Nephron progenitor cell (in vitro differentiated cells): ENCODE measurements at regions not wholly inside any gene's neighbourhood (a gene's known extent, or its start where the extent isn't known, plus 50 kb on each side); places are given as distances from the start of the nearest gene placed in this dataset.
A peak's percentile ranks its signal among the peaks of the same experiment; 100 is the strongest.

Experiments used
- DNase-seq: peaks from one replicate; pipeline ENCODE4 v3.0.0; 2021
- H3K27ac Mint-ChIP-seq: 2 replicates; pipeline ENCODE4 v1.8.0; 2021; ENCODE audit warnings: mild to moderate bottlenecking, moderate library complexity, mixed read lengths
- H3K27me3 Mint-ChIP-seq: 2 replicates; pipeline ENCODE4 v1.8.0; 2021; ENCODE audit warnings: mild to moderate bottlenecking, low read depth, mixed read lengths; ENCODE audit not compliant: poor library complexity
- H3K36me3 Mint-ChIP-seq: 2 replicates; pipeline ENCODE4 v1.8.0; 2021; ENCODE audit warnings: low read depth, mixed read lengths
- H3K4me1 Mint-ChIP-seq: 2 replicates; pipeline ENCODE4 v1.8.0; 2021; ENCODE audit warnings: mixed read lengths
- H3K4me3 Mint-ChIP-seq: 2 replicates; pipeline ENCODE4 v1.8.0; 2021; ENCODE audit warnings: mild to moderate bottlenecking, moderate library complexity, mixed read lengths
- H3K9me3 Mint-ChIP-seq: 2 replicates; pipeline ENCODE4 v1.8.0; 2021; ENCODE audit warnings: mild to moderate bottlenecking, moderate library complexity, mixed read lengths
- CTCF ChIP-seq: fragments of 200-600 bp; sonication (generic); IDR thresholded peaks from 2 replicates; pipeline ENCODE4 v1.5.0; 2021; ENCODE audit warnings: antibody characterized with exemption

- H3K4me1 Mint-ChIP-seq, result peaks cover 25% of the 10 kb centered on the region
- H3K27me3 Mint-ChIP-seq, result peaks cover 3% of the 10 kb centered on the region
- H3K36me3 Mint-ChIP-seq, result no peaks in the 10 kb centered on the region
- no peak for TF ChIP-seq CTCF
- no peak overlapping the region for H3K4me3 Mint-ChIP-seq
- H3K9me3 Mint-ChIP-seq, result no peaks in the 10 kb centered on the region
- no peak for DNase-seq
- H3K27ac Mint-ChIP-seq, result no peak overlapping the region
Observed at GRCh38 chr9:105968811-105969466, 274.6 kb downstream of the TMEM38B start.

- TF ChIP-seq CTCF, result no peak
- Mint-ChIP-seq H3K36me3 (no peaks in the 10 kb centered on the region), H3K4me3 (no peak overlapping the region), H3K27me3 (peaks cover 3% of the 10 kb centered on the region), H3K9me3 (no peaks in the 10 kb centered on the region), H3K27ac (no peak overlapping the region), H3K4me1 (peaks cover 26% of the 10 kb centered on the region)
- no peak for DNase-seq
Observed at GRCh38 chr9:105969636-105970035, 275.3 kb downstream of the TMEM38B start.

GRCh38 chr9:105971986-105972385 lies 277.6 kb downstream of the TMEM38B start:
- Mint-ChIP-seq H3K4me3 (no peak overlapping the region), H3K27ac (no peak overlapping the region), H3K4me1 (peaks cover 48% of the 10 kb centered on the region), H3K9me3 (no peaks in the 10 kb centered on the region), H3K27me3 (no peaks in the 10 kb centered on the region), H3K36me3 (no peaks in the 10 kb centered on the region)
- no peak for DNase-seq
- TF ChIP-seq CTCF, result no peak

GRCh38 chr9:105972466-105973204 lies 278.3 kb downstream of the TMEM38B start:
- no peak for TF ChIP-seq CTCF
- Mint-ChIP-seq H3K27ac (peak overlapping the region; percentile 5), H3K36me3 (no peaks in the 10 kb centered on the region), H3K4me3 (no peak overlapping the region), H3K4me1 (peaks cover 52% of the 10 kb centered on the region), H3K9me3 (no peaks in the 10 kb centered on the region), H3K27me3 (no peaks in the 10 kb centered on the region)
- DNase-seq, result no peak

GRCh38 chr9:105973951-105974351 lies 279.6 kb downstream of the TMEM38B start:
- peaks cover 65% of the 10 kb centered on the region for H3K4me1 Mint-ChIP-seq
- H3K36me3 Mint-ChIP-seq, result no peaks in the 10 kb centered on the region
- no peak for DNase-seq
- no peaks in the 10 kb centered on the region for H3K27me3 Mint-ChIP-seq
- H3K4me3 Mint-ChIP-seq, result no peak overlapping the region
- H3K27ac Mint-ChIP-seq, result peak overlapping the region; percentile 83
- H3K9me3 Mint-ChIP-seq, result no peaks in the 10 kb centered on the region
- no peak for TF ChIP-seq CTCF
